NOMO-1 treated with DMSO at 0.1 percent for 48 hours (cell line): ENCODE measurements at regions not wholly inside any gene's neighbourhood (a gene's known extent, or its start where the extent isn't known, plus 50 kb on each side); places are given as distances from the start of the nearest gene placed in this dataset.

ENCODE experiments used
- DNase-seq: peaks from one replicate; lab custom pipeline; 2025; ENCODE audit not compliant: unreplicated experiment; lab: John Stamatoyannopoulos, UW

DNA sequence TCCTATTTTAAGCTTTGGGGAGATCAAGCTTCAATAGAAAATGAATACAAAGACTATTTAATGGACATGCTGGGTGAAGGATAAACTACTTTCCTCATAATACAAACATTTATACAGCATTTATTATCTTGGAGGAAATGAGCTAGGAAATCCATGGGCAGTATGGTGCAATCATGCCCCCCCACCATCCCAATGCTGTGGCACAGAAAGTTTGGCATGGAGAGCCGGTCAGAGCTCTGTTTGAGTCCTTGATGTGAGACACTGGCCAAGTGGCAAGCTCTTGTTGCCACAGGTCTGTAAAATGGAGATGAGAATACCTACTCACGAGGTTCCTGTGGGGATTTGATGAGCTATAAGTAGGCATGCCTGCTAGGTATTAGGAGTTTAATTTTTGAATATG lies 120.6 kb downstream of the MAB21L3 start:
- DNase-seq: no peak

GRCh38 chr1:116232989-116233514 lies 121.9 kb downstream of the MAB21L3 start:
- no peak for DNase-seq

- no peak for DNase-seq
These were observed 123.2 kb downstream of the MAB21L3 start for GRCh38 chr1:116234429-116234828.

DNA sequence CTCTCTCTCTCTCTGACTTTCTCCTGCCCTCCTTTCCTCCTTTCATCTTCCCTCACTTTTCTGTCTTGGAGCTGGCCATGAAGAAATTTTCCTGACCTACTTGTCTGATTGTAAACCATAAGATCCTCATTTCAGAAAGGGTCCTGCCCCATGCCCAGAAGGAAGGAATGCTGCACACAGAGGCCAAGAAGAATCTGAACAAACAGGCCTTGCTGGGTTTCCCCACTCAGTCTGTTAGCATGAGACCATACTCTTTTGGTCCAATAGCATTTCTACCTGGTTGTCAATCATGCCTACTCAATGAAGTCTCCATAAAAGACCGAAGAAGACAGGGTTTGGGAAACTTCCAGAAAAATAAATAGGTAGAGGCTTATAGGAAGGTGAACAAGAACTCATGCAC lies 128.7 kb downstream of the MAB21L3 start:
- DNase-seq: no peak

- DNase-seq: no peak
These were observed 130.3 kb upstream of the ATP1A1 start for GRCh38 chr1:116242741-116243140.

- no peak for DNase-seq
These were observed 129.6 kb upstream of the ATP1A1 start for GRCh38 chr1:116243333-116244054.

- DNase-seq: no peak
These were observed 126.9 kb upstream of the ATP1A1 start for GRCh38 chr1:116246174-116246573.

DNA sequence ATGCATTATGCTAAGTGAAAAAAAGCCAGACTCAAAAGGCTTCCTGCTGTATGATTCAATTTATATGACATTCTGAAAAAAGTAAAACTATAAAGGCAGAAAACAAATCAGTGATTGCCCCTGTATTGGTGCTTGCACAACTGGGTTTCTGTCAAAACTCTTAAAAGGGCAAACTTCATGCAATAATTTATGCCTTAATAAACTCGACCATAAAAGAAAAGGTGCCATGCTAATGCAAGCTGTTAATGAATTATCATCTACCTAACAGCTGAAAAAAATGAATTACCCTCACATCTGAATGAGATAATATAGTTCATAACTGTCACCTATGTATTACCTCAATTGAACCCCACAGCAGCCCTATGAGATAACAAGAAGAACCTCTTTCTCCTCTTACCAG lies 120.8 kb upstream of the ATP1A1 start:
- DNase-seq: no peak

- DNase-seq: no peak
These were observed 120.3 kb upstream of the ATP1A1 start for GRCh38 chr1:116252785-116253184.

GRCh38 chr1:116253566-116254382 lies 119.3 kb upstream of the ATP1A1 start:
- DNase-seq: no peak

DNA sequence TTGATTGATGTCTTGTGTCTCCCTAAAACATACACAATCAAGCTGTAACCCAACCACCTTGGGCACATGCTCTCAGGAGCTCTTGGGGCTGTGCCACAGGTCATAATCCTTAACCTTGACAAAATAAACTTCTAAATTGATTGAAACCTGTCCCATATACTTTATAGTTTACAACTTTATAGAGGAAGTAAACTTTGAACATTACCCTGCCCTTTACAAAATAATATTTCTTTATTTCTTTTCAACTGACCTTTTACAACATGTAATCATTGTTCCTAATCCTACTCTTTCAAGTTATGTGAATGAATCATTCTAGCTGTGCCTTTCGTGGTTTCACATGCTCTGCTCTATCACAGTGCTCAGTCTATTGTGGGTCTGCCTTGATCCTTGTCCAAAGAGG lies 118.3 kb upstream of the ATP1A1 start:
- DNase-seq: no peak

DNA sequence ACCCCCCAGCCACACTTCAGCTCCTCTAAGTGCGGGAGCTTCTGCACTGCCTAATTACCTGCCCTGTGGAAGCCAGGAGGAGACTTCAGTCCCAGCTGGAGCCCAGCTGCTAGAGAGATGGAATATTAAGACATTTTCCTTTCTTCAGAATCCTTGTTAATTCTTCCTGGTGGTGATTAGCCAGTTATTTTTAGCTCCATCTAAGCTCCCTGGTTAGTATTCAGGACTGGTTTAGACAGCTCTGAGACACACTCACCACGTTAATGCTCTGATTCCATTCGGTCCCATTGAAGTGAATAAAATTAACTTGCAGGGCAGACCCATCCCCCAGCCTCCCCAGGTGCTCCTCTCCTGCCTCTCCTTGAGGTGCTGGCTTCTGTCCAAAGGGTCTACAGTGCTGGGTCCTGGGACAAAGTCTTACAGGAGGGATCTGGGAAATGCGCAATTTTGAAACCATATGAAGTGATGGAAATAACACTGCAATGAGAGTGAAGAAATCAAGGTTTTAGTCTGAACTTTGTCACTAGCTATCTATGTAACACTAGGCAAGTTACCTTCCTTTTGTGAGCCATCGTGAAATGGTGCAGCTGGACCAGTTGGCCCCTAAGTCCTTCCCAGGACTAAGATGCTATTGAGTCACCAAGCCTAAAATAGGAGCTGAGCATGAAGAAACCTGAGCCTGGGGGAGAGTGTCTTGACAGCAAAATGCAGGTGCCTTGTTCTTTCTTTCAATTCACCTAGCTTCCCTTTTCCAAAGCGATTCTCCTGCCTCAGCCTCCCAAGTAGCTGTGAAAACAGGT lies 117.4 kb upstream of the ATP1A1 start:
- no peak for DNase-seq

GRCh38 chr1:116256286-116256649 lies 116.8 kb upstream of the ATP1A1 start:
- no peak for DNase-seq

DNA sequence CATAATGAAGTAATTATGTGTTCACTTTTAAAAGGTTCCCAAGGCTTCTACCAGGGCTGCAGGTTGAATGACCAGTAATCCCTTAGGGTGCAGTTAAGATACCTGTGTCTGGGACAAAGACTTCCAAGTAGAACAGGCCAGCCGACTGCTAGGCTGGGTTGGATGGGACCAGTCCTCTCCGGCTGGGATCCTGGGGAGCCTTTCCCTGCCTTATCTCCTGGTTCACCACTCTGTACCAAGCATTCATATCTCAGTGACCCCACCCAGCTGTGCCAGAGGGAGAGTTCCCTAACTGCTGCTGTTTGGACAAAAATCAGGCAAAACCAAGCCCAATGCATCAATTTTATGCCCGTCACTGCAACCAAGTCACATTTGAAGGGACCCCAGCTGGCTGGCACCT lies 116.2 kb upstream of the ATP1A1 start:
- DNase-seq: no peak

GRCh38 chr1:116257341-116257767 lies 115.7 kb upstream of the ATP1A1 start:
- DNase-seq: no peak

GRCh38 chr1:116257836-116258235 lies 115.2 kb upstream of the ATP1A1 start:
- no peak for DNase-seq

DNA sequence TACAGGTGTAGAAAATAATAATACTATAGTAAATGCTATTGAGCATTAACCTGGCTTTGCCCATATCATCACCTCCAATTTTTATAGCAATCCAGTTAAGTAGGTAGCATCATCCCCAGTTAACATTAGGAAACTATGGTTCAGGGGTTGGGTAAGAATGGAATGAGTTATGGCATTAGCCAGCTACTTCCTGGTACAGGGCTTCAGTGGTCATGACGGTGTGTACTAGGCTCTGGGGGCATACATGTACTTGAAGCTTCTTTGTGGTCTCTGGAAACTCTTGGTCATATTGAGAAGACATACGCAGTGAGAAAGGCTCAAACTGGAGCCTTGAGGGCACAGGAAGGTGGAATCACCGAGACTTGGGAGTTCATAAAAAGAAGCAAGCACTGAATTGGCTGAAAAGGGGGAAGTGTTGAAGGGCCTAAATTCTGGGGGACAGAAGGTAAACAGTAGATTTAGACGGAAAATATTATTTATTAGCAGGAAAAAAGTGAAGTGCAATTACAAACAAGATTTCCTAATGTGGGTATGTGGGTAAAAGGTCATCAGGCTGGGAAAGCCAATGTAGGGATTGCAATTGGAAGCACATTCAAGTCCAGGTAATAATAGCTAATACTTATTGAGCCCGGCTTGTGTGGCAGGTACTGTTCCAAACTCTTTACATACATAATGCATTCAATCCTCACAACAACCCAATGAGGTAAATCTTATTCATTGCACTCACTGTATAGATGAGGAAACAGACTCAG lies 114.2 kb upstream of the ATP1A1 start:
- peak; percentile 5 for DNase-seq

GRCh38 chr1:116259663-116260062 lies 113.4 kb upstream of the ATP1A1 start:
- DNase-seq: peak; percentile 5

DNA sequence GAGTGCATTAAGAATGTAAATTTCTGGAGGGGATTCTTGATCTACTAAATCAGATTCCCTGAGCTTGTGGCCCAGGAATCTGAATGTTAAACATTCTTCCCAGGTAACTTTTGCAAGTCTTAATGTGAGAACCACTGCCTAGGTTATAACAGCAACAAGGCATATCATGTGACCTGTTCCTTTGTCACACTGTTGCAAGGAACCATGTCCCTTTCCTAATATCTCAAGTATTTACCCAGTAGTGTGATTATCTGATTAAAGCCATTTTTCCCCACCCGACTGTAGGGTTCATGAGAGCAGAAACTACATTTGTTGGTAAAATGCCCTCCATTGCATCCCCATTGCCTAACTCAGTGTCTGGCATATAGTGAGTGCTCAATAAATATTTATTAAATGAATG lies 112.9 kb upstream of the ATP1A1 start:
- no peak for DNase-seq

GRCh38 chr1:116260621-116261020 lies 112.4 kb upstream of the ATP1A1 start:
- DNase-seq: no peak

- no peak for DNase-seq
These were observed 111.8 kb upstream of the ATP1A1 start for GRCh38 chr1:116261227-116261626.
